ENCODE measurements at regions not wholly inside any gene's neighbourhood (a gene's known extent, or its start where the extent isn't known, plus 50 kb on each side); places are given as distances from the start of the nearest gene placed in this dataset.

GRCh38 chr22:44586999-44587736, 89.1 kb upstream of the RTL6 start:
- no peak overlapping the region for H3K4me3 ChIP-seq (ENCODE audit: low read depth, low read length)
- no peak for TF ChIP-seq CTCF (IDR thresholded peaks at IDR 0.05; ENCODE audit: insufficient read depth, low read depth, low read length, missing control alignments)
- peak; percentile 38 for DNase-seq (ENCODE audit: low read depth)

- no peak overlapping the region for H3K4me3 ChIP-seq (ENCODE audit: low read depth, low read length)
- no peak for TF ChIP-seq CTCF (IDR thresholded peaks at IDR 0.05; ENCODE audit: insufficient read depth, low read depth, low read length, missing control alignments)
- DNase-seq (ENCODE audit: low read depth): no peak
Observed at GRCh38 chr22:44586351-44586990, 88.4 kb upstream of the RTL6 start.

GRCh38 chr22:44585559-44586350, 87.7 kb upstream of the RTL6 start:
- no peak for TF ChIP-seq CTCF (IDR thresholded peaks at IDR 0.05; ENCODE audit: insufficient read depth, low read depth, low read length, missing control alignments)
- no peak overlapping the region for H3K4me3 ChIP-seq (ENCODE audit: low read depth, low read length)
- DNase-seq (ENCODE audit: low read depth): no peak

- no peak for DNase-seq (ENCODE audit: low read depth)
- no peak overlapping the region for H3K4me3 ChIP-seq (ENCODE audit: low read depth, low read length)
- TF ChIP-seq CTCF (IDR thresholded peaks at IDR 0.05; ENCODE audit: insufficient read depth, low read depth, low read length, missing control alignments): no peak
Observed at GRCh38 chr22:44584256-44584902, 86.3 kb upstream of the RTL6 start.

GRCh38 chr22:44583854-44584253, 85.8 kb upstream of the RTL6 start:
- TF ChIP-seq CTCF (IDR thresholded peaks at IDR 0.05; ENCODE audit: insufficient read depth, low read depth, low read length, missing control alignments): no peak
- no peak for DNase-seq (ENCODE audit: low read depth)
- H3K4me3 ChIP-seq (ENCODE audit: low read depth, low read length): no peak overlapping the region

- TF ChIP-seq CTCF (IDR thresholded peaks at IDR 0.05; ENCODE audit: insufficient read depth, low read depth, low read length, missing control alignments): no peak
- no peak overlapping the region for H3K4me3 ChIP-seq (ENCODE audit: low read depth, low read length)
- no peak for DNase-seq (ENCODE audit: low read depth)
Observed at GRCh38 chr22:44583061-44583760, 85.2 kb upstream of the RTL6 start.

All from GM12865 (cell line).